MM.1S (cell line): ENCODE measurements at regions not wholly inside any gene's neighbourhood (a gene's known extent, or its start where the extent isn't known, plus 50 kb on each side); places are given as distances from the start of the nearest gene placed in this dataset.

Experiments
- CTCF ChIP-seq: fragments of 300-600 bp; sonication (generic); IDR thresholded peaks from 2 replicates; pipeline ENCODE4 v1.5.1; 2016; ENCODE audit warnings: antibody characterized with exemption, low read length, mixed read lengths
- EZH2 ChIP-seq: fragments of 300-600 bp; sonication (generic); optimal IDR thresholded peaks from 2 replicates; pipeline ENCODE3; 2017; ENCODE audit warnings: low read depth, mild to moderate bottlenecking, antibody characterized with exemption, low read length, mixed read lengths

DNA sequence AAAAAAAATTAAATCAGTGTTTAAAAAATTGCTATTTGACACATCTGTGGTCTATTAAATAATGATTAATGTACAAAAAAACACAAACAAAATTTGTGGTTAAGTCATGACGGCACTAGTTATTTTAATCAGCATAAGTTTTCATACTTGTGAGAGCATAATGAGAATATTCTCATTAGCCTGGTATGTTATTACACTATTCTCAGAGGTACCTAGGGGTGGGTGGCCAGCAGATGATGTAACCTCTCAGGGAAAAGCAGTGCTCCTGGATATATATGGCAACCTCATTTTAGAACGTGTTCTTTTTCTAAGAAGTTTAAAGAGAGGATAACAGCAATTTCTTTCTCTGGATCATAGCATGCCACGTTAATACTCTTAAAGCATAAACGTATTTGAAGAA is 109.2 kb downstream of the GJA1 start:
- TF ChIP-seq CTCF (no peak), EZH2 (no peak)
